ENCODE measurements at regions not wholly inside any gene's neighbourhood (a gene's known extent, or its start where the extent isn't known, plus 50 kb on each side); places are given as distances from the start of the nearest gene placed in this dataset.

- TF ChIP-seq CTCF (IDR thresholded peaks at IDR 0.05): no peak
- no peak for TF ChIP-seq POLR2A (IDR thresholded peaks at IDR 0.05)
These were observed 1018.0 kb upstream of the HS3ST1 start for GRCh38 chr4:12446657-12447185.
